ENCODE measurements at regions not wholly inside any gene's neighbourhood (a gene's known extent, or its start where the extent isn't known, plus 50 kb on each side); places are given as distances from the start of the nearest gene placed in this dataset.

DNA sequence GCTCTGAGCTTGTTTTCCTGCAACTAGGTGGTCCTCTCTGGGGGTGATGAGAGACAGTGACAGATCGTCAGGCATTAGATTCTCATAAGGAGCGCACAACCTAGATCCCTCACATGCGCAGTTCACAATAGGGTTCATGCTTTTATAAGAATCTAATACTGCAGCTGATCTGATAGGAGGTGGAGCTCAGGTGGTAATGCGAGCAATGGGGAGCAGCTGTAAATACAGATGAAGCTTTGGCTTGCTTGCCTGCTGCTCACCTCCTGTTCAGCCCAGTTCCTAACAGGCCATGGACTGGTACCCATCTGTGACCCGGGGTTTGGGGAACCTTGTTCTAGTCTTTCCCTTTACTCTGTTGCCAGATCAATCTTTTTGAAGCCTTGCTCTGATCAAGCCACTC, 89.5 kb upstream of the POU5F2 start:
- H3K79me2 ChIP-seq (ENCODE audit: insufficient read depth, low read length), result no peaks in the 10 kb centered on the region
- no peaks in the 10 kb centered on the region for H3K23me2 ChIP-seq (ENCODE audit: insufficient read length, low read depth, low read length, poor library complexity, severe bottlenecking)
- H4K8ac ChIP-seq (replicated peaks; ENCODE audit: insufficient read length, low read depth, low read length), result no peak overlapping the region
- no peak overlapping the region for H3K14ac ChIP-seq (ENCODE audit: insufficient read depth, low read length)
- Mint-ChIP-seq H3K36me3 (ENCODE audit: insufficient read depth in 1 of 3, low read depth in 3 of 3) (peaks cover 2 to 13% (median 6%) of the 10 kb centered on the region in 3 experiments; a peak in 3 of 7 replicates), H3K9me3 (peaks cover 10 to 14% of the 10 kb centered on the region in 2 experiments; a peak in 3 of 5 replicates), H3K27me3 (ENCODE audit: low read depth) (no peaks in the 10 kb centered on the region), H3K4me3 (no peak overlapping the region), H3K4me1 (no peaks in the 10 kb centered on the region), H3K27ac (no peak overlapping the region)
- no peak overlapping the region for H4K5ac ChIP-seq (ENCODE audit: insufficient read length, low read depth, low read length)
- H2BK15ac ChIP-seq (ENCODE audit: low read depth, low read length), result no peak overlapping the region
- H3K23ac ChIP-seq (ENCODE audit: insufficient read length, low read depth, low read length), result no peak overlapping the region
- WGBS (ENCODE audit: extremely low coverage, insufficient read length, low lambda C conversion rate), result no CpG with 5 or more reads among the region's 5 CpGs
- no peaks in the 10 kb centered on the region for H3K27me3 ChIP-seq (ENCODE audit: insufficient read depth, low read length)
- no peak overlapping the region for H3K4ac ChIP-seq (ENCODE audit: low read depth, low read length)
- no peak overlapping the region for H2BK120ac ChIP-seq (ENCODE audit: low read depth, low read length, poor library complexity, severe bottlenecking)
- no peak overlapping the region for H3K9ac ChIP-seq (ENCODE audit: extremely low read depth, insufficient read length, low read length)
- H2BK20ac ChIP-seq (ENCODE audit: low read depth, low read length, poor library complexity, severe bottlenecking), result no peak overlapping the region
- TF ChIP-seq, protein P1, sequence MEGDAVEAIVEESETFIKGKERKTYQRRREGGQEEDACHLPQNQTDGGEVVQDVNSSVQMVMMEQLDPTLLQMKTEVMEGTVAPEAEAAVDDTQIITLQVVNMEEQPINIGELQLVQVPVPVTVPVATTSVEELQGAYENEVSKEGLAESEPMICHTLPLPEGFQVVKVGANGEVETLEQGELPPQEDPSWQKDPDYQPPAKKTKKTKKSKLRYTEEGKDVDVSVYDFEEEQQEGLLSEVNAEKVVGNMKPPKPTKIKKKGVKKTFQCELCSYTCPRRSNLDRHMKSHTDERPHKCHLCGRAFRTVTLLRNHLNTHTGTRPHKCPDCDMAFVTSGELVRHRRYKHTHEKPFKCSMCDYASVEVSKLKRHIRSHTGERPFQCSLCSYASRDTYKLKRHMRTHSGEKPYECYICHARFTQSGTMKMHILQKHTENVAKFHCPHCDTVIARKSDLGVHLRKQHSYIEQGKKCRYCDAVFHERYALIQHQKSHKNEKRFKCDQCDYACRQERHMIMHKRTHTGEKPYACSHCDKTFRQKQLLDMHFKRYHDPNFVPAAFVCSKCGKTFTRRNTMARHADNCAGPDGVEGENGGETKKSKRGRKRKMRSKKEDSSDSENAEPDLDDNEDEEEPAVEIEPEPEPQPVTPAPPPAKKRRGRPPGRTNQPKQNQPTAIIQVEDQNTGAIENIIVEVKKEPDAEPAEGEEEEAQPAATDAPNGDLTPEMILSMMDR (conservative IDR thresholded peaks at IDR 0.05), result no peak
- no peak overlapping the region for H3K56ac ChIP-seq (ENCODE audit: insufficient read length, low read depth, low read length)
- no peaks in the 10 kb centered on the region for H3K79me1 ChIP-seq (ENCODE audit: insufficient read depth, low read depth, low read length, poor library complexity, severe bottlenecking)
- no peak overlapping the region for H2BK5ac ChIP-seq (ENCODE audit: insufficient read length, low read length)
- no peaks in the 10 kb centered on the region for H4K20me1 ChIP-seq (ENCODE audit: control insufficient read depth, insufficient read depth, insufficient read length)
- no peak overlapping the region for H3K27ac ChIP-seq (ENCODE audit: insufficient read length, low read depth, low read length)
- H3T11ph ChIP-seq (ENCODE audit: low read length), result no peak overlapping the region
- H3K18ac ChIP-seq (ENCODE audit: insufficient read length, low read depth, low read length), result no peak overlapping the region
- no peaks in the 10 kb centered on the region for H3K4me1 ChIP-seq (ENCODE audit: insufficient read depth, low read length)
- no peak overlapping the region for H4K91ac ChIP-seq (ENCODE audit: insufficient read length, low read depth, low read length)
- no peak overlapping the region for H2AK5ac ChIP-seq (ENCODE audit: insufficient read length, low read length)
- no peak overlapping the region for H2BK12ac ChIP-seq (ENCODE audit: insufficient read length, low read depth, low read length)
- no peaks in the 10 kb centered on the region for H3K9me3 ChIP-seq (ENCODE audit: control insufficient read depth, low read depth, low read length)
- no peak for DNase-seq
- H2AFZ ChIP-seq (ENCODE audit: low read length), result no peak overlapping the region
- H3K4me2 ChIP-seq (ENCODE audit: insufficient read depth, insufficient read length, low read length), result no peak overlapping the region

Data from H9 (cell line).